ENCODE measurements at regions not wholly inside any gene's neighbourhood (a gene's known extent, or its start where the extent isn't known, plus 50 kb on each side); places are given as distances from the start of the nearest gene placed in this dataset.

- TF ChIP-seq ATF6 (CRISPR knock-in tag; IDR thresholded peaks at IDR 0.05) (no peak), ZNF281 (CRISPR knock-in tag; IDR thresholded peaks at IDR 0.05) (no peak)
Measured at GRCh38 chr15:79501086-79501485, 69.0 kb downstream of the MINAR1 start (continued).

- ChIA-PET CTCF (interaction anchor here (0.7 to 1.1 kb wide), 2 partner anchors 90 to 125 kb away, joined by 3 to 5 read pairs; no protein-coding TSS in a partner anchor), POLR2A (no interaction called here)
- Mint-ChIP-seq H3K27ac (no peak overlapping the region), H3K9me3 (no peaks in the 10 kb centered on the region), H3K4me3 (no peak overlapping the region), H3K4me1 (no peaks in the 10 kb centered on the region), H3K27me3 (ENCODE audit: low read depth) (no peaks in the 10 kb centered on the region), H3K36me3 (no peaks in the 10 kb centered on the region)
- peak; percentile 34; the same call in 1 of the 2 replicates for ATAC-seq
- DNase-seq (ENCODE audit: low spot score), result no peak
- TF ChIP-seq TP53 (CRISPR knock-in tag; IDR thresholded peaks at IDR 0.05) (no peak), GRHL2 (CRISPR knock-in tag; IDR thresholded peaks at IDR 0.05; ENCODE audit: insufficient replicate concordance, severe bottlenecking) (no peak), PREB (CRISPR knock-in tag; IDR thresholded peaks at IDR 0.05; ENCODE audit: borderline replicate concordance) (no peak), GABPB1 (CRISPR knock-in tag; IDR thresholded peaks at IDR 0.05) (no peak), TCF7 (CRISPR knock-in tag; IDR thresholded peaks at IDR 0.05; ENCODE audit: low read depth) (no peak), ARID4B (CRISPR knock-in tag; IDR thresholded peaks at IDR 0.05; ENCODE audit: borderline replicate concordance) (no peak), CBFB (CRISPR knock-in tag; IDR thresholded peaks at IDR 0.05; ENCODE audit: low read depth) (no peak), FOXJ3 (CRISPR knock-in tag; IDR thresholded peaks at IDR 0.05; ENCODE audit: borderline replicate concordance) (no peak), JUN (CRISPR knock-in tag; IDR thresholded peaks at IDR 0.05) (no peak), OVOL2 (CRISPR knock-in tag; IDR thresholded peaks at IDR 0.05; ENCODE audit: borderline replicate concordance) (no peak), E2F1 (CRISPR knock-in tag; IDR thresholded peaks at IDR 0.05) (no peak), ATF3 (CRISPR knock-in tag; conservative IDR thresholded peaks at IDR 0.05) (no peak), ERG (CRISPR knock-in tag; IDR thresholded peaks at IDR 0.05) (no peak), SMAD4 (CRISPR knock-in tag; IDR thresholded peaks at IDR 0.05) (no peak), ATF6 (CRISPR knock-in tag; IDR thresholded peaks at IDR 0.05) (no peak), HMGXB4 (CRISPR knock-in tag; IDR thresholded peaks at IDR 0.05) (no peak)
Measured at GRCh38 chr15:79505956-79506355, 73.8 kb downstream of the MINAR1 start.

Measured in WTC11 (cell line).